HG03442 (cell line): ENCODE measurements at regions not wholly inside any gene's neighbourhood (a gene's known extent, or its start where the extent isn't known, plus 50 kb on each side); places are given as distances from the start of the nearest gene placed in this dataset.

ENCODE experiments used
- ATAC-seq: cut with Tn5 transposase; IDR thresholded peaks from one replicate; pipeline ENCODE4 v1.9.1; 2021; ENCODE audit warnings: mild to moderate bottlenecking, moderate library complexity; ENCODE audit not compliant: unreplicated experiment

GRCh38 chr16:59320657-59321056 lies 586.5 kb upstream of the GOT2 start:
- ATAC-seq, result no peak

DNA sequence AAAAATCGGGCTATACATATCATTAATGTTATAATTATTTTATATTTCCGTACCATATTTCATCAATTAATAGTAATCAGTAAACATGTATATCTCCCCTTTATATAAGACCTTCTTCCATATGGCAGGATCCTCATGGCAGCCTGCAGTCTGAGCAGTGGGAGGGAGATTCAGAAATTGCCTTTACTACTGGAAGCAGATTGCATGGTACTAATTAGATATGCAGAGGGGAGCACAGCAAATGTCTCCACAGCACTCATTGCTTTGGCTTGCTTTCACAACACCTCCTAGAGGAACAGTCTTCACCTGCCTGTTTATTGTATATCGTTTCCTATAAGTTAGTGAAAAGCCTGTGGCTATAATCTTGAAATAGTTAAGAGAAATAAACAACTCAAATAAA lies 585.8 kb upstream of the GOT2 start:
- no peak for ATAC-seq

DNA sequence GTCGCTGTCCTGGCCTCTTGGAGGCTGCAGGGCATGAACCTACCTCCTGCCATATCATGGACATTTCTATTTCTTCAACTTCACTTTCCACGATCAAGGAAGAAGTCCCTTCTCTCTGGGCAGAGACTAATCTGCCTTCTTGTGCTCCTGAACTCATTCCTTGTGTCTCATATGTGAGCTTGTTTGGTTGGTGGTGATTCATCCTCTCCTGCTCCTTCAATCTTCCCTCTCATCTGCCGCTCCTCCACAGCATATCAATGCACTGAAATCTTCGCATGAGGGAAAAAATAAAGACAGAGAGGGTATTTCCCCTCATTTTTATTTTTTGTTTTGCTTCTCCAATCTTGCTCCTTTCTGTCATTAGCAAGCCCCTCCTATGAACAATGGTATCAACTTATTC lies 571.7 kb upstream of the GOT2 start:
- ATAC-seq, result no peak

GRCh38 chr16:59296888-59297287 lies 562.8 kb upstream of the GOT2 start:
- ATAC-seq, result no peak

DNA sequence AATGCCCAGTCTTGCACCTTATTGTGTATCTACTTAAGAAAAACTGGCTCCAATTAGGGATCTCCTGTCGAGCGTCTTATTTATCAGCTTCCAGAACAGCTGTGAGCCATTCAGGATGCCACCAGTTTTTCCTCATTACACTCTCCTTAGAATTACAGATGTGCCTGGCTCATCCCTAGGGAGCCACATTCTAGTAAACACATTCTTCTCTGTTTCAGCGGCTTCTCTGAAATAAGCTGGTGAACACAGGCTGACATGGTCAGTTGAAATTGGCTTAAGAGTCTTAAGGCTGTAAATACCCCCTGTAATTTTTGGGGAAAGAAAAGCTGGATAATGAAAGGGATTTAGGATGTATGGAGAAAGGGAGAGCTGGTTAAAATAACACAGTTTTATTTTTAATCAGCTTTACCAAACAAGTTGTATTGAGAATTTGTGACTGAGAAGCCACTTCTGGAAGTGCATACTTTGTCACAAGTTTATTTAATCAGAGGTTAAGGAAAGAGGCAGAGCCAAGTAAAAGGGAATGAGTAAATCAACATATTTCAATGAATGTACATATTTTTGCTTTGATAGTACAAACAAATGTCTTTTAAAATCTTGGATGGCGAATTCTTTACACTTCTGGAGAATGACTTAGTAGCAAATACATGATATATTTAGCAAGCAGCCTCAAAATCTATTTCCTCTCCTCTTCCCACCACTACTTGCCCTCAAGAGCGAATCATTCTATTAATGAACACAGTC lies 562.0 kb upstream of the GOT2 start:
- ATAC-seq, result no peak

DNA sequence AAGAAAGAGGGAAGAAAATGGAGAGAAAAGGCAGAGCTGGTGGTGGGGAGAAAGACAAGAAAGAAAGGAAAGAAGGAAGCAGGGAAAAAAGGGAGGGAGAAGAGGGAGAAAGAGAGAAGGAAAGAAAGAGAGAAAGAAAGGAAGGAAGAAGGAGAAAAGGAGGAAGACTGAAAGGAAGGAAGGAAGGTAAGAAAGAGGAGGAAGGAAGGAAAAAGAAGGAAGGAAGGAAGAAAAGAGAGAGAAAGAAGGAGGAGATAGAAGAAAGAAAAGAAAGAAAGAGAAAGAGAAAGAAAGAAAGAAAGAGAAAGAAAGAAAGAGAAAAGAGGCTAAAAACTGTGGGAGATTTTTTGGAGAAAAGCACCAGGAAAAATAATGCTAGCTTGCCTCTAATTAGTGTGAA lies 561.4 kb upstream of the GOT2 start:
- ATAC-seq, result no peak

GRCh38 chr16:59290718-59291117 lies 556.6 kb upstream of the GOT2 start:
- ATAC-seq, result no peak

GRCh38 chr16:59289151-59289550 lies 555.0 kb upstream of the GOT2 start:
- no peak for ATAC-seq

DNA sequence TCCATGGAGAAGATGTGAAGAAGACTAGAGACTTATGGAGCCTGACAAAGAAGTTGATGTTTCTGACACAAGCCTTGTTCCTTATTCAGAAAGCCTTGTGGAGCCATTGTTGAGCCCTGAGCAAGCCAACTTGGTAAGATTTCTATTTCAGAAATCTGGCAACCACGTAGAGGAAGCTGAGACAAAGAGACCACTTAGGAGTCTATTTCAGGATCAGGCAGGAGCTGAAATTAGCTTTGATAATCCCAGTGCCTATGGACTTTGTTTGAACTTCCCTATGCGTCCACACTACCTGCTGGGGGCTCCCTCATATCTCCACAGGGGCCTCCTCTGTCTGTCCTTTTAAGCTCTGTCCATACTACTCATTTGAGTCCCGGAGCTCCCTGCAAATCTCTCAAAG lies 540.0 kb upstream of the GOT2 start:
- no peak for ATAC-seq

DNA sequence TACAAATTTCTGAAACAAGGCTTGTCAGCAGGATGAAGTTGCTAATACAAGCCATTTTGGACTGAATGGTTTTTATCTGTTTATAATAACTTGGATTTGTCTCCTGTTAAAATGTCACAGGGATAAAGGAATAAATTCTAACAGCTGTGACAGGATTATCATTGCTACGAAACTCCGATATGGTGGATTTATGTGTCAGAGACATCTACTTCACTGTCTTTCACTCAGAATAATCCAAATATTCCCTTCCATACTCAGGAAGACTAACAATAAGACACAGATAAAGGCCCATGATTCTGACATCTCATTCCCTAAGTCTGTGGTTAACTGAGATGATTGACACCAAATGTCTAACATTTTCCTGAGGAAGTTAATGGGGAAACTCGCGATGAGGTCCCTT lies 529.8 kb upstream of the GOT2 start:
- no peak for ATAC-seq

GRCh38 chr16:59260892-59261291 lies 526.8 kb upstream of the GOT2 start:
- ATAC-seq, result no peak

DNA sequence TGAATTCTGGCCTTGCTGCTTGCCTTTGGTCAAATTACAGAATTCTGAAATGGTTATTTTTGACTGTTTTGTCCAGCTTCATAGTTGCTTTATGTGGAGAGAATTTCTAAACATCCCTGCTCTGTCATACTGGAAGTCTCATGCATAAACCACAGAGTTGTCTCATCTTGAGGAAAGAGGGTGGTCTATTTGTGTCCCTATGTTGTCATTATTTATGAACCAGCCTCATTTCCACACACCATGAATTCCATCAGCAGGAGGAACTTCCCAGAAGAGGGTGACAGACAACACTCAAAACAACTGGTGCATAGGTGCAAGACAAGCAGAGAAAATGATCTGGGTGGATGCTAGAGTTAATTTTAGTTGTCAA lies 525.8 kb upstream of the GOT2 start:
- ATAC-seq, result no peak

DNA sequence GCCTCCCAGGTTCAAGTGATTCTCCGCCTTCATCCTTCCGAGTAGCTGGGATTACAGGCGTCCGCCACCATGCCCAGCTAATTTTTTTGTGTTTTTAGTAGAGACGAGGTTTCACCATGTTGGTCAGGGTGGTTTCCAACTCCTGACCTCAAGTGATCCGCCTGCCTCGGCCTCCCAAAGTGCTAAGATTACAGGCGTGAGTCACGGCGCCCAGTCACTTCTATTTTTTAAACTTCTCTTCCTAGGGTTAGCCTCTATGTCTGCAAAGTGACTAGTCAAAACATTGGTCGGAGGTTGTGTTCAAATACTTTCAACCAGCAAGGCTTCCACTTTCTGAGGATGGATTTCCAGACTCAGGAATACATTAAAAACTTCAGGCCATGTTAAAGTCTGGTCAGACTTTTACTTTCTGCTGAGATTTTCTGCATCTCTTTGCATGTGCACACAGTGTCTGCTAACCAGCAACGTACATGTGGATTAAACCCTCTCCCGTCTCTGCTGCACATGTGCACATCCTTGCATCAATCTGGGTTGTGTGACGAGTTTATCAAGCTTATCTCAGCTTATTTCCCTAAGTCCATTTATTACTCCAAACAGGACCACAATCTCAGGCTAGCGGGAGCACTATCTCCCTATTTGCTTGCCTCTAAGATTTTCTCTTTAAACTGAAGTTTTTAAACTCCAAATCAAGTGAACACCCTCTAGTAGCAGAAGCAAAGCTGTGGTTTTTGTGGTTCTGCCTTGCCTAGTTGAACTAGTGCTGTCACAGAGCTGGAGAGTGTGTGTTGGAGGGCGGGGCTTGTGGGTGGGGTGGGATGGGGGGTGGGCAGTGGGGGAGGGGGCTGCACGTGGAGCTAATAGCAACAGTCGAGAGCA lies 525.2 kb upstream of the GOT2 start:
- ATAC-seq, result no peak

DNA sequence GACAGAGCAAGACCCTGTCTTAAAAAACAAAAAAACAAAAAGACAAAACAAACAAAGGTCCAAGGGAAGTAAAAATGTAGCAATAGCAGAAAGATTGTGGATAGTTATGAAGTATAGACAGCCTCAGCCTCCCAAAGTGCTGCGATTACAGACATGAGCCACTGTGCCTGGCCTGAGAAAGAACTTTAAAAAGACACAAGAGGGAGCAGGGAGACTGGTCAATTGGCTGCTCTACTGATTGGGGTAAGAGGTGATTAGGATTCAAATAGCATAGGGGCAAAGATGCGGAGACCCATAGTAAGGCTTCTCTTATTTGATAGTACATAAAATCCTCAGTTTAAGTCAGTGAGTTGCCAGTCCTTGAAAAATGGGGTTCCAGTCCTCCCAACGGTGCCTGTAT lies 518.2 kb upstream of the GOT2 start:
- ATAC-seq, result no peak

DNA sequence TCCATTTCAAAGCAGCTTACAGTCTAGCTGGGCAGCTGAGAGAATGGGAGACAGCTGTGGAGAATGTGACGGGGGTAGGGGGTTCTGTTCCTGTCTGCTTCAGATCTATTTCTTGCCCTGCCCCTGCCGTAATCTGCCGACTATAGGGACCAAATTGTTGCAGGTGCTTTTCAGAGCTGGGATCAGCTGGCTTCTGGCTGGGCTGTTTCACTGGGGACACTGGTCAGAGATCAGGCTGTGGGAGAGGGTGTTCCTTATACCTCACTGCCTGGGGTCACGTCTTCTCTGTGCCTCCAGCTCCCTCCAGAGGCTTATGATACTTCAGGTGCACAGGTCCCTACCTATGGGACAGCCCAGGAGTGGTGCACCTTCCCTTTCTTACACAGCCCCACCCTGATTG lies 514.9 kb upstream of the GOT2 start:
- no peak for ATAC-seq

GRCh38 chr16:59242556-59242955 lies 508.4 kb upstream of the GOT2 start:
- no peak for ATAC-seq

- ATAC-seq, result no peak
Measured at GRCh38 chr16:59238246-59238645, 504.1 kb upstream of the GOT2 start.

GRCh38 chr16:59236804-59237458 lies 502.8 kb upstream of the GOT2 start:
- no peak for ATAC-seq

DNA sequence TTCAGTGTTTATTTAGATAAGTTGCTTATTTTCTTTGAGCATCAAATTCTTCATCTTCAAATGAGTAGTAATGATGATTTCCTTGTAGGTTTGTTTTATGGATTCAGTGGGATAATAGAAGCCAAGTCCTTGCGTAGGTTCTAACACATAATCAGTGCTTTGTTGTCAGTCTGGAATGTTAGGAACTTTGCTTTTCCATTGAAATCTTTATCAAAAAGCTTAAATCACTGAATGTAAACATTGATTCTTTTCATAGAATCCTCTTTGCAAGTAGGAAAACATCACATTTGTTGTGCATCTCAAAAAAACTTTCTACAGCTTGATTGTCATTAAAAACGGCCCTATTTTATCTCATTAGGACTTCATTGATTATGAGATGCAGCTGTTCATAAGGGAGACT lies 490.3 kb upstream of the GOT2 start:
- no peak for ATAC-seq

GRCh38 chr16:59220011-59220410 lies 485.9 kb upstream of the GOT2 start:
- no peak for ATAC-seq

GRCh38 chr16:59216291-59216690 lies 482.2 kb upstream of the GOT2 start:
- no peak for ATAC-seq

GRCh38 chr16:59214455-59214854 lies 480.3 kb upstream of the GOT2 start:
- ATAC-seq, result no peak
